CD4-positive, alpha-beta T cell (primary cell): ENCODE measurements at regions not wholly inside any gene's neighbourhood (a gene's known extent, or its start where the extent isn't known, plus 50 kb on each side); places are given as distances from the start of the nearest gene placed in this dataset.

ENCODE experiments used
- ATAC-seq: fragments of 200-7000 bp; cut with Tn5 transposase; one replicate; pipeline ENCODE4 v1.10.0; 2022; ENCODE audit warnings: mild to moderate bottlenecking; ENCODE audit not compliant: poor library complexity
- CTCF ChIA-PET: fragments of 350-600 bp; sonication (Branson Sonifier 250); formaldehyde crosslinking; loops from one replicate; lab custom pipeline; 2021; ENCODE audit warnings: antibody characterized with exemption, inconsistent platforms; lab: Charles Lee
- POLR2A ChIA-PET: fragments of 350-600 bp; sonication (Branson Sonifier 250); formaldehyde crosslinking; loops from one replicate; lab custom pipeline; 2021; ENCODE audit warnings: antibody characterized with exemption, inconsistent platforms; lab: Charles Lee
- DNase-seq, 14 experiments: peaks; one replicate each; pipeline ENCODE4 v3.0.0-alpha.2; 2013 to 2020; ENCODE audit warnings: mixed read lengths in 2 of 14
- H3K27ac ChIP-seq, 2 donors: one replicate each; pipeline versions ENCODE4 v1.5.1 to v1.7.0; 2013; ENCODE audit warnings: low read length in 2 of 2, low read depth in 1 of 2, mild to moderate bottlenecking in 1 of 2
- H3K27me3 ChIP-seq, 2 experiments: 1 replicate in 1 of 2; 2 replicates in 1 of 2; pipeline versions ENCODE4 v1.6.1 to v1.7.0; 2013; ENCODE audit warnings: low read length in 2 of 2, control low read depth in 1 of 2, mild to moderate bottlenecking in 1 of 2, moderate library complexity in 1 of 2; ENCODE audit not compliant: insufficient read depth in 2 of 2, control insufficient read depth in 1 of 2
- H3K36me3 ChIP-seq: one replicate; pipeline ENCODE4 v1.6.1; 2013; ENCODE audit warnings: low read length, control low read depth; ENCODE audit not compliant: insufficient read depth
- H3K4me1 ChIP-seq: one replicate; pipeline ENCODE4 v1.6.1; 2013; ENCODE audit warnings: low read length, control low read depth; ENCODE audit not compliant: insufficient read depth
- H3K4me3 ChIP-seq: one replicate; pipeline ENCODE4 v1.5.1; 2013; ENCODE audit warnings: mild to moderate bottlenecking, low read length, moderate library complexity
- H3K9me3 ChIP-seq, 2 experiments: 1 replicate in 1 of 2; 2 replicates in 1 of 2; pipeline versions ENCODE4 v1.6.1 to v1.7.0; 2013; ENCODE audit warnings: low read length in 2 of 2, mild to moderate bottlenecking in 2 of 2, control low read depth in 1 of 2, moderate library complexity in 1 of 2; ENCODE audit not compliant: control insufficient read depth in 1 of 2, insufficient read depth in 1 of 2
- H3K27ac Mint-ChIP-seq: one replicate; pipeline ENCODE4 v1.8.0; 2020; ENCODE audit warnings: mixed read lengths
- H3K27me3 Mint-ChIP-seq: one replicate; pipeline ENCODE4 v1.8.0; 2021; ENCODE audit warnings: mixed read lengths
- H3K36me3 Mint-ChIP-seq: one replicate; pipeline ENCODE4 v1.8.0; 2021; ENCODE audit warnings: low read depth, mixed read lengths
- H3K4me1 Mint-ChIP-seq: one replicate; pipeline ENCODE4 v1.8.0; 2021; ENCODE audit warnings: low read depth, mixed read lengths
- H3K4me3 Mint-ChIP-seq: one replicate; pipeline ENCODE4 v1.8.0; 2020; ENCODE audit warnings: mild to moderate bottlenecking, mixed read lengths
- H3K9me3 Mint-ChIP-seq: one replicate; pipeline ENCODE4 v1.8.0; 2020; ENCODE audit warnings: mixed read lengths
- intact Hi-C, 2 experiments: fragments of 100-400 bp; cut with DNase I in 1 of 2; cut with micrococcal nuclease in 1 of 2; formaldehyde crosslinking; loops; one replicate each; pipeline versions ENCODE4 v1.15.1 to v1.9.0; 2023 to 2025; cut with DNase I, micrococcal nuclease
- TF ChIP-seq, protein P1 (sequence below): fragments of 200-600 bp; IDR thresholded peaks from one replicate; pipeline ENCODE4 v1.8.0; 2022; ENCODE audit warnings: antibody characterized with exemption, mild to moderate bottlenecking

DNA sequence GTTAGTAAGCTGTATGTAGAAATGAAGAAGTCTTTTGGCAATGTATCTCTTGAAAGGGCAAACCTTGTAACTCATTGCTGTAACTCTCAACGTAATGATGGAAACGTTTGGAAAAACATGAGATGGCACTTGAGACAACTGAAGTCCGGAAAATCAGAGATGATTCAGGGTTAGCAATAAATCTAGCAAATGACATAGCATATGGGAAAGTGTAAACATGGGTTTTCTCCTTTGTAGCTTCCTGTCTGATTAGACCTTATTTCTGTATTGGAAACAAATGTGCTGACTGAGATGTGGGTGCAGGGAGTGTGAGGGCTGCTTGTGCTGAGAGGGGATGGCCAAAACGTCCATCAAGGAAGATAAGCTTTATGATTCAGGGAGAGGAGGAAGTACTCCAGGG, 110.7 kb upstream of the FAM20A start:
- TF ChIP-seq, protein P1, sequence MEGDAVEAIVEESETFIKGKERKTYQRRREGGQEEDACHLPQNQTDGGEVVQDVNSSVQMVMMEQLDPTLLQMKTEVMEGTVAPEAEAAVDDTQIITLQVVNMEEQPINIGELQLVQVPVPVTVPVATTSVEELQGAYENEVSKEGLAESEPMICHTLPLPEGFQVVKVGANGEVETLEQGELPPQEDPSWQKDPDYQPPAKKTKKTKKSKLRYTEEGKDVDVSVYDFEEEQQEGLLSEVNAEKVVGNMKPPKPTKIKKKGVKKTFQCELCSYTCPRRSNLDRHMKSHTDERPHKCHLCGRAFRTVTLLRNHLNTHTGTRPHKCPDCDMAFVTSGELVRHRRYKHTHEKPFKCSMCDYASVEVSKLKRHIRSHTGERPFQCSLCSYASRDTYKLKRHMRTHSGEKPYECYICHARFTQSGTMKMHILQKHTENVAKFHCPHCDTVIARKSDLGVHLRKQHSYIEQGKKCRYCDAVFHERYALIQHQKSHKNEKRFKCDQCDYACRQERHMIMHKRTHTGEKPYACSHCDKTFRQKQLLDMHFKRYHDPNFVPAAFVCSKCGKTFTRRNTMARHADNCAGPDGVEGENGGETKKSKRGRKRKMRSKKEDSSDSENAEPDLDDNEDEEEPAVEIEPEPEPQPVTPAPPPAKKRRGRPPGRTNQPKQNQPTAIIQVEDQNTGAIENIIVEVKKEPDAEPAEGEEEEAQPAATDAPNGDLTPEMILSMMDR: no peak
- Mint-ChIP-seq H3K9me3 (no peaks in the 10 kb centered on the region), H3K4me3 (no peak overlapping the region), H3K27ac (no peak overlapping the region), H3K4me1 (no peaks in the 10 kb centered on the region), H3K27me3 (peaks cover 25% of the 10 kb centered on the region), H3K36me3 (no peaks in the 10 kb centered on the region)
- POLR2A ChIA-PET: no interaction called here
- Histone ChIP-seq H3K27me3 (peaks cover 8 to 9% of the 10 kb centered on the region in 2 experiments), H3K36me3 (no peaks in the 10 kb centered on the region), H3K9me3 (no peaks in the 10 kb centered on the region), H3K4me3 (no peak overlapping the region), H3K4me1 (no peaks in the 10 kb centered on the region), H3K27ac (no peak overlapping the region)
- CTCF ChIA-PET: no interaction called here
- DNase-seq (no peak), ATAC-seq (no peak)
- intact Hi-C loops: no loop called here

DNA sequence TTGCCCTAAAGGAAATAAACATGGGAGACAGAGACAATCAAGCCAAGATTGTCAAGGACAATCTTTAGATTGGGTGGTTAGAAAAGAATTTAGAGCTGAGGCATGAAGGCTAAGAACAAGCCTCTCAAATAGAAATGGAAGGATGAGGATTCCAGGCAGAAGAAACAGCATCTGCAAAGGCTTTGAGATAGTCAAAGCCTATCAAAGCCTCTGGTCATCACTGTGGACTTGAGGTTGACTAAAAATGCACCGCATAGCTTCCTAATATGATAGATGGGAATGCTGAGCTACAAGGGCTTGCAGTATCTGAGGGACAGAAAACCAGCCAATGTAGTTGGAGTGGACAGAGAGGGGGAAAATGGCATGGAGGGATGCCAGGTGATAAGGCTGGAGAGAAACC, 109.8 kb upstream of the FAM20A start:
- Histone ChIP-seq H3K4me3 (no peak overlapping the region), H3K36me3 (no peaks in the 10 kb centered on the region), H3K9me3 (no peaks in the 10 kb centered on the region), H3K27ac (no peak overlapping the region), H3K27me3 (peaks cover 6 to 8% of the 10 kb centered on the region in 2 experiments), H3K4me1 (no peaks in the 10 kb centered on the region)
- ChIA-PET POLR2A (no interaction called here), CTCF (no interaction called here)
- no peaks in the 10 kb centered on the region for H3K9me3 Mint-ChIP-seq
- DNase-seq (no peak), ATAC-seq (no peak)
- H3K27me3 Mint-ChIP-seq: peaks cover 18% of the 10 kb centered on the region
- no peaks in the 10 kb centered on the region for H3K4me1 Mint-ChIP-seq
- H3K36me3 Mint-ChIP-seq: no peaks in the 10 kb centered on the region
- no peak overlapping the region for H3K4me3 Mint-ChIP-seq
- TF ChIP-seq, protein P1: no peak
- no peak overlapping the region for H3K27ac Mint-ChIP-seq
- intact Hi-C loops: no loop called here

DNA sequence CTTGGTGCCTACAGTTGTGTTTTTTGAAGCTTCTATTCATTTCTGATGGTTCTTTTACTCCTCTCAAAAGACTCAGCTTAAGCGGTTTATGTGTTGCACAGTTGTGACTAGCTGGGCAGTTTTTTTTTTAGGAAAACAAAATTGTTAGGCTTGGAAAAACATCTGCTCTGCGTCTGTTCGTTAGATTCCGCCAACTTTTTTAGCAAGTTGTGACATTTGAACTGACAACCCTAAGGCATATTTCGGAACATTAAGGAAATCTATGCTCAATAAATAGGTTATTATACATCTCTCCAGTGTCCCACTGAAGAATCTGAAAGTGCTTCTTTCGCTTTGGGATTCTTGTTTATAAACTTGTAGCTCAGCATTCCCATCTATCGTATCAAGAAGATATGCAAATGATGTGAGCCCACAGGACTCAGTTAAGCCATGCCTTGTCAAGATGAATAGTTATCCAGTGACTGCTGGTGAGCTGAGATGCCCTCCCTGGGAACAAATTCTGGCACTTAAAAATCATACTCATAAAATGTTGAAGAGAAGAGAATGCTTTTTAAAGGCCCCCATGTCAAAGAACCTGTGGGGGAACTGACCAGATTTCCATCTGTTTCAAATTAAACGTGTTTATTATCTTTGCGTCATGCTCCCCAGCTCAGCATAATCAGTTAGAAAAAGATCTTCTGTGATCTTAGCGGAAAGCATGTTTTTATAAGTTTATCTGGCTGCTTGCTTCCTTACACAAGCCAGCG, 109.0 kb upstream of the FAM20A start:
- H3K9me3 ChIP-seq: no peaks in the 10 kb centered on the region
- POLR2A ChIA-PET: no interaction called here
- H3K27me3 Mint-ChIP-seq: peaks cover 13% of the 10 kb centered on the region

More for the DNA sequence above, 109.0 kb upstream of the FAM20A start:
- Mint-ChIP-seq H3K27ac (no peak overlapping the region), H3K36me3 (no peaks in the 10 kb centered on the region), H3K4me1 (no peaks in the 10 kb centered on the region), H3K9me3 (no peaks in the 10 kb centered on the region), H3K4me3 (no peak overlapping the region)
- H3K36me3 ChIP-seq: no peaks in the 10 kb centered on the region
- intact Hi-C loops: no loop called here
- TF ChIP-seq, protein P1: no peak
- CTCF ChIA-PET: no interaction called here
- H3K4me1 ChIP-seq: no peaks in the 10 kb centered on the region
- H3K27me3 ChIP-seq: peaks cover 3 to 8% of the 10 kb centered on the region in 2 experiments
- H3K27ac ChIP-seq: no peak overlapping the region
- ATAC-seq: no peak
- DNase-seq: no peak
- H3K4me3 ChIP-seq: no peak overlapping the region
